BJ (cell line): ENCODE measurements at regions not wholly inside any gene's neighbourhood (a gene's known extent, or its start where the extent isn't known, plus 50 kb on each side); places are given as distances from the start of the nearest gene placed in this dataset.

Experiments
- CTCF ChIA-PET: fragments of 350-600 bp; formaldehyde crosslinking; extraction: SDS; loops from one replicate; lab custom pipeline; 2021; ENCODE audit warnings: antibody characterized with exemption, inconsistent platforms; lab: Yijun Ruan, JAX
- POLR2A ChIA-PET: fragments of 300-600 bp; sonication (Branson Sonifier 250); formaldehyde crosslinking; extraction: SDS; loops from one replicate; lab custom pipeline; 2021; ENCODE audit warnings: antibody characterized with exemption; lab: Charles Lee
- DNase-seq: peaks from one replicate; pipeline ENCODE4 v3.0.0-alpha.2; 2011; ENCODE audit warnings: low read depth
- H3K27me3 ChIP-seq: 2 replicates; pipeline ENCODE4 v1.6.0; 2011; ENCODE audit warnings: low read length; ENCODE audit not compliant: control insufficient read depth, insufficient read depth
- H3K36me3 ChIP-seq: 2 replicates; pipeline ENCODE4 v1.5.1; 2011; ENCODE audit warnings: low read length; ENCODE audit not compliant: control insufficient read depth, insufficient read depth
- H3K4me3 ChIP-seq: 2 replicates; pipeline ENCODE4 v1.5.1; 2011; ENCODE audit warnings: low read depth, mild to moderate bottlenecking, control low read depth, low read length
- CTCF ChIP-seq: IDR thresholded peaks from 2 replicates; pipeline ENCODE4 v1.5.1; 2011; ENCODE audit warnings: low read depth, mild to moderate bottlenecking, control low read depth, inconsistent platforms, low read length, moderate library complexity; ENCODE audit not compliant: insufficient read depth

GRCh38 chr7:25549271-25549921 lies 321.1 kb upstream of the NPVF start:
- no peak for TF ChIP-seq CTCF
- no peaks in the 10 kb centered on the region for H3K36me3 ChIP-seq
- no peak overlapping the region for H3K4me3 ChIP-seq
- no peaks in the 10 kb centered on the region for H3K27me3 ChIP-seq
- DNase-seq: no peak
- ChIA-PET CTCF (no interaction called here), POLR2A (no interaction called here)

- ChIA-PET POLR2A (no interaction called here), CTCF (no interaction called here)
- H3K27me3 ChIP-seq: no peaks in the 10 kb centered on the region
- H3K36me3 ChIP-seq: no peaks in the 10 kb centered on the region
- no peak overlapping the region for H3K4me3 ChIP-seq
- TF ChIP-seq CTCF: no peak
- DNase-seq: no peak
These were observed 321.9 kb upstream of the NPVF start for GRCh38 chr7:25550149-25550548.

- ChIA-PET POLR2A (no interaction called here), CTCF (interaction anchor here (1.1 kb wide), 1 partner anchor 9 kb away, joined by 4 read pairs; no protein-coding TSS in a partner anchor)
- H3K4me3 ChIP-seq: no peak overlapping the region
- DNase-seq: no peak
- TF ChIP-seq CTCF: no peak
- no peaks in the 10 kb centered on the region for H3K27me3 ChIP-seq
- no peaks in the 10 kb centered on the region for H3K36me3 ChIP-seq
These were observed 324.7 kb upstream of the NPVF start for GRCh38 chr7:25552998-25553397.

GRCh38 chr7:25553580-25554291 lies 325.4 kb upstream of the NPVF start:
- DNase-seq: no peak
- H3K27me3 ChIP-seq: no peaks in the 10 kb centered on the region
- TF ChIP-seq CTCF: no peak
- POLR2A ChIA-PET: no interaction called here
- H3K36me3 ChIP-seq: no peaks in the 10 kb centered on the region
- CTCF ChIA-PET: interaction anchor here (1.1 kb wide), 1 partner anchor 10 kb away, joined by 4 read pairs; no protein-coding TSS in a partner anchor
- no peak overlapping the region for H3K4me3 ChIP-seq

GRCh38 chr7:25557379-25557917 lies 329.2 kb upstream of the NPVF start:
- ChIA-PET POLR2A (no interaction called here), CTCF (interaction anchor here (2.6 kb wide), 1 partner anchor 8 kb away, joined by 16 read pairs; no protein-coding TSS in a partner anchor)
- DNase-seq: no peak
- Histone ChIP-seq H3K4me3 (no peak overlapping the region), H3K36me3 (no peaks in the 10 kb centered on the region), H3K27me3 (0 out of 2 replicates have a peak, but pooled peaks cover 1% of the 10 kb centered on the region)
- no peak for TF ChIP-seq CTCF
